ENCODE measurements at regions not wholly inside any gene's neighbourhood (a gene's known extent, or its start where the extent isn't known, plus 50 kb on each side); places are given as distances from the start of the nearest gene placed in this dataset.

DNA sequence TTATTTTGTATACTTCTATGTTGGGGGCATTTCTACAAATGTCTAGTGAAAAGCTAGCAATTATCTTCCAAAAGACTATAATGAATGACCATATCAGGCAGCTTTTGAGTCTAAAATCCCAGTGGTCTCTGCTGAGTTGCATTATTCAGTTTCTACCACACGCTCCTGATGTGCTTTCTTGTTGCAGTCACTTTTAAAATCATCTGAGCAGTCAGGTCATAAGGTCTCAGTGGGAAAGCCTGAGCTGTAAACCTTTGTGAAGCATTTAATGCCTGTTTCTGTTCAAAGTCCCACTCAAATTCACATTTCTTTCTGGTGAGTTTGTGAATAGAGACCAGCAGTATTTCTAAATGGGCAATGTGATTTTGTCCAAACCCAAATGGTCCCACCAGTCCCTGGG is 1681.5 kb downstream of the HACE1 start:
- no CpG with 5 or more reads among the region's 1 CpG for WGBS (ENCODE audit: insufficient coverage)
- ChIA-PET POLR2A (no interaction called here), CTCF (no interaction called here)
- no peaks in the 10 kb centered on the region for H3K9me3 ChIP-seq (ENCODE audit: control extremely low read depth in 1 of 5, control insufficient read depth in 4 of 5, insufficient read depth in 2 of 5, low read depth in 1 of 5, low read length in 4 of 5)
- DNase-seq, result no peak
- H3K4me1 ChIP-seq (ENCODE audit: control extremely low read depth in 1 of 4, control insufficient read depth in 4 of 4, insufficient read depth in 4 of 4, low read length in 3 of 4), result no peaks in the 10 kb centered on the region
- no peak overlapping the region for H3K4me3 ChIP-seq (ENCODE audit: control insufficient read depth in 1 of 7, extremely low read depth in 1 of 7, insufficient read depth in 4 of 7, low read depth in 2 of 7, low read length in 6 of 7)
- H3K27me3 ChIP-seq (replicated peaks in 2 of 5; ENCODE audit: control insufficient read depth in 4 of 5, insufficient read depth in 5 of 5, low read length in 4 of 5), result no peaks in the 10 kb centered on the region
- no peak overlapping the region for H3K27ac ChIP-seq (ENCODE audit: insufficient read depth in 1 of 2, low read depth in 1 of 2, low read length in 2 of 2, poor library complexity in 1 of 2, severe bottlenecking in 2 of 2)
- H3K36me3 ChIP-seq (ENCODE audit: control insufficient read depth in 4 of 4, insufficient read depth in 4 of 4, low read length in 3 of 4), result no peaks in the 10 kb centered on the region

DNA sequence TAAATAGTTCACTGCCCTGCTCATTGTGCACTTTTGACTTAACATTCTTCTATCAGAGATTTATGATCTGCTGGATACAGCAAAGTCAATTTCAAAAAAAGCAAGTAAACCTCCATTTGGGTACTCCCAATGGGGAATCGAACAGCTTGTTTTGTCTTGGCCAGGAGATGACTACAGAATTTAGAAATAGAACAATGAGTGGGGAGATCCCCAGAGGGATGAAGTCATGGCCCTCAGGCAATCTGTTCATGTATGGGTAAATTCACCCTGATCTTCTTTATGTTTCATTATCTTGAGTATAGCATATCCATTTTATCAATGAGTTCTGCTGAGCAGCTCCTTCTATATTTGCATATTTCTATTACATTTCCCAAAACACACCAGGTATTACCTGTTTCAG is 1681.9 kb downstream of the HACE1 start:
- Histone ChIP-seq H3K36me3 (ENCODE audit: control insufficient read depth in 4 of 4, insufficient read depth in 4 of 4, low read length in 3 of 4) (no peaks in the 10 kb centered on the region), H3K27ac (ENCODE audit: insufficient read depth in 1 of 2, low read depth in 1 of 2, low read length in 2 of 2, poor library complexity in 1 of 2, severe bottlenecking in 2 of 2) (no peak overlapping the region), H3K9me3 (ENCODE audit: control extremely low read depth in 1 of 5, control insufficient read depth in 4 of 5, insufficient read depth in 2 of 5, low read depth in 1 of 5, low read length in 4 of 5) (no peaks in the 10 kb centered on the region), H3K27me3 (replicated peaks in 2 of 5; ENCODE audit: control insufficient read depth in 4 of 5, insufficient read depth in 5 of 5, low read length in 4 of 5) (no peaks in the 10 kb centered on the region), H3K4me1 (ENCODE audit: control extremely low read depth in 1 of 4, control insufficient read depth in 4 of 4, insufficient read depth in 4 of 4, low read length in 3 of 4) (no peaks in the 10 kb centered on the region), H3K4me3 (ENCODE audit: control insufficient read depth in 1 of 7, extremely low read depth in 1 of 7, insufficient read depth in 4 of 7, low read depth in 2 of 7, low read length in 6 of 7) (no peak overlapping the region)
- WGBS (ENCODE audit: insufficient coverage), result 100% methylated on average over 1 of the region's 1 CpG
- no peak for DNase-seq
- ChIA-PET POLR2A (no interaction called here), CTCF (no interaction called here)

DNA sequence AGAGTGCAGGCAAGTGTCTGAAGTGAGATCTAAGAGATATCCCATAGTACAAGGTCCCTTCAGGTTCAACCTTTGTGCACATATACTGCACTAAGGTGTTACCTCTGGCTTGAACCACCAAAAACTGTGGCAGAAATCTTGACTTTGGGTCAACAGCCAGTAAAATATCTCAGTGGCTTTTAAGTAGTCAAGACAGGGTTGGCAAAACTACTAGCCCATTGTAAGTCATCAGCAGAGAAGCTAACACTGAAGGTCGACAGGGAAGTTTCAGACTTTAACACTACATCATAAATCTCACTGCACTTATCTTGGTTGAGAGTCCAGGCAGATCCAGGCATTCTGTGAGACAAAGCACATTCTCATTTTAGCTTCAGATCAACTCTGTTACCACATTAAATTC is 1684.7 kb downstream of the HACE1 start:
- H3K9me3 ChIP-seq (ENCODE audit: control extremely low read depth in 1 of 5, control insufficient read depth in 4 of 5, insufficient read depth in 2 of 5, low read depth in 1 of 5, low read length in 4 of 5), result no peaks in the 10 kb centered on the region
- ChIA-PET POLR2A (no interaction called here), CTCF (no interaction called here)
- no peaks in the 10 kb centered on the region for H3K36me3 ChIP-seq (ENCODE audit: control insufficient read depth in 4 of 4, insufficient read depth in 4 of 4, low read length in 3 of 4)
- H3K4me1 ChIP-seq (ENCODE audit: control extremely low read depth in 1 of 4, control insufficient read depth in 4 of 4, insufficient read depth in 4 of 4, low read length in 3 of 4), result no peaks in the 10 kb centered on the region
- H3K27me3 ChIP-seq (replicated peaks in 2 of 5; ENCODE audit: control insufficient read depth in 4 of 5, insufficient read depth in 5 of 5, low read length in 4 of 5), result no peaks in the 10 kb centered on the region
- H3K4me3 ChIP-seq (ENCODE audit: control insufficient read depth in 1 of 7, extremely low read depth in 1 of 7, insufficient read depth in 4 of 7, low read depth in 2 of 7, low read length in 6 of 7), result no peak overlapping the region
- no peak for DNase-seq
- H3K27ac ChIP-seq (ENCODE audit: insufficient read depth in 1 of 2, low read depth in 1 of 2, low read length in 2 of 2, poor library complexity in 1 of 2, severe bottlenecking in 2 of 2), result no peak overlapping the region
- WGBS (ENCODE audit: insufficient coverage), result 100% methylated on average over 1 of the region's 1 CpG

DNA sequence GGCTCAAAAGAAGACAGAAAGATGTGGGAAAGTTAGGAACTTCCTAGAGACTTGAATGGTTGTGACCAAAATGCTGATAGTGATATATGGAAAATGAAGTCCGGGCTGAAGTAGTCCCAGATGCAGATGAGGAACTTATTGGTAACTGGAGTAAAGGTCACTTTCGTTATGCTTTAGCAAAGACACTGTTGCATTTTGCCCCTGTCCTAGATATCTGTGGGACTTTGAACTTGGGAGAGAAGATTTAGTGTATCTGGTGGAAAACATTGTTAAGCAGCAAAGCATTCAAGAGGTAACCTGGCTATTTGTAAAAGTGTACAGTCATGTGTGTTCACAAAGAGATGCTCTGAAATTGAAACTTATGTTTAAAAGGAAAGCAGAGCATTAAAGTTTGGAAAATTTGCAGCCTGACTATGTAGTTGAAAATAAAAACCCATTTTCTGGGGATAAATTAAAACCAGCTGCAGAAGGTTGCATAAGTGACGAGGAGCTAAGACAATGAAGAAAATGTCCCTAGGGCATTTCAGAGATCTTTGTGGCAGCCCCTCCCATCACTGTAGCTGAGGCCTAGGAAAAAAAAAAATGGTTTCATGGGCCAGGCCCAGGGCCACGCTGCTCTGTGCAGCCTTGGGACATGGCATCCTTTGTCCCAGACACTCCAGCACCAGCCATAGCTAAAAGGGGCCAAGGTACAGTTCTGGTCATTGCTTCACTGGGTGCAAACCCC is 1692.2 kb downstream of the HACE1 start:
- Histone ChIP-seq H3K27me3 (replicated peaks in 2 of 5; ENCODE audit: control insufficient read depth in 4 of 5, insufficient read depth in 5 of 5, low read length in 4 of 5) (no peaks in the 10 kb centered on the region), H3K27ac (ENCODE audit: insufficient read depth in 1 of 2, low read depth in 1 of 2, low read length in 2 of 2, poor library complexity in 1 of 2, severe bottlenecking in 2 of 2) (no peak overlapping the region), H3K36me3 (ENCODE audit: control insufficient read depth in 4 of 4, insufficient read depth in 4 of 4, low read length in 3 of 4) (no peaks in the 10 kb centered on the region), H3K9me3 (ENCODE audit: control extremely low read depth in 1 of 5, control insufficient read depth in 4 of 5, insufficient read depth in 2 of 5, low read depth in 1 of 5, low read length in 4 of 5) (no peaks in the 10 kb centered on the region), H3K4me3 (ENCODE audit: control insufficient read depth in 1 of 7, extremely low read depth in 1 of 7, insufficient read depth in 4 of 7, low read depth in 2 of 7, low read length in 6 of 7) (no peak overlapping the region), H3K4me1 (ENCODE audit: control extremely low read depth in 1 of 4, control insufficient read depth in 4 of 4, insufficient read depth in 4 of 4, low read length in 3 of 4) (no peaks in the 10 kb centered on the region)
- DNase-seq, result no peak
- POLR2A ChIA-PET, result no interaction called here
- 88% methylated on average over 4 of the region's 4 CpGs for WGBS (ENCODE audit: insufficient coverage)
- CTCF ChIA-PET, result no interaction called here

DNA sequence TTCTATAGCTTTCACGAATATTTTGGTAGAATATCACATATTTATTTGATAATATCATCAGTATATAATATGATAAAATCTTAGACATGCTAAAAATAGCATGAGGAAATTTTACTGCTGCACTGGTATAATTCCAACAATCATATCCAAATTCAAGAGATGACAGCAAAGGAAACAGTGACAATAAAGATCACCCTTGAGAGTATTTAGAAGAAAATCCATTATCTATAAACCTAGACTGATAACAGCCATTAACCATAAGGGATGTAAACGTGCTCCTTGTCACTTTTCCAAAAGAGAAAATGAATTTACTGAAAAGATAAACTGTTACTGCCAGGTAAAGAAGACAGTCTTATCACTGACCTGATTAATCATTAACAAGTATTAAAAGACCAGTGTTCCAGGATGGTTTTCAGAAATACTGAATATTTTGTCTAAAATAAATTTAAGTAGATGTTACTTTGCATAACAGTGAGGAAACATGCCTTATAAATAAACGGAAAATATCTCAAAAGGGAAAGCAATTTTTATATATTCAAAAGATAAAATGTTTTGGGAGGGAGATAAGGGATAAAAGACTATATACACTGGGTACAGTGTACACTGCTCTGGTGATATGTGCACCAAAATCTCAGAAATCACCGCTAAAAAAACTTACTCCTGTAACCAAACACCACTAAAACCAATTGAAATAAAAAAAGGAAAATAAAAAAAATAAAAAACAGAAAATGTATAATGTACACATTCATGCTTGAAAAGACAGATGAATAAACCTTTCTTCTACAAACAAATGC is 1704.7 kb downstream of the HACE1 start:
- CTCF ChIA-PET, result no interaction called here
- Histone ChIP-seq H3K36me3 (ENCODE audit: control insufficient read depth in 4 of 4, insufficient read depth in 4 of 4, low read length in 3 of 4) (no peaks in the 10 kb centered on the region), H3K27me3 (replicated peaks in 2 of 5; ENCODE audit: control insufficient read depth in 4 of 5, insufficient read depth in 5 of 5, low read length in 4 of 5) (no peaks in the 10 kb centered on the region), H3K4me1 (ENCODE audit: control extremely low read depth in 1 of 4, control insufficient read depth in 4 of 4, insufficient read depth in 4 of 4, low read length in 3 of 4) (no peaks in the 10 kb centered on the region), H3K9me3 (ENCODE audit: control extremely low read depth in 1 of 5, control insufficient read depth in 4 of 5, insufficient read depth in 2 of 5, low read depth in 1 of 5, low read length in 4 of 5) (no peaks in the 10 kb centered on the region), H3K4me3 (ENCODE audit: control insufficient read depth in 1 of 7, extremely low read depth in 1 of 7, insufficient read depth in 4 of 7, low read depth in 2 of 7, low read length in 6 of 7) (no peak overlapping the region), H3K27ac (ENCODE audit: insufficient read depth in 1 of 2, low read depth in 1 of 2, low read length in 2 of 2, poor library complexity in 1 of 2, severe bottlenecking in 2 of 2) (no peak overlapping the region)
- POLR2A ChIA-PET, result no interaction called here
- DNase-seq, result no peak
- WGBS (ENCODE audit: insufficient coverage), result no CpG with 5 or more reads among the region's 4 CpGs

DNA sequence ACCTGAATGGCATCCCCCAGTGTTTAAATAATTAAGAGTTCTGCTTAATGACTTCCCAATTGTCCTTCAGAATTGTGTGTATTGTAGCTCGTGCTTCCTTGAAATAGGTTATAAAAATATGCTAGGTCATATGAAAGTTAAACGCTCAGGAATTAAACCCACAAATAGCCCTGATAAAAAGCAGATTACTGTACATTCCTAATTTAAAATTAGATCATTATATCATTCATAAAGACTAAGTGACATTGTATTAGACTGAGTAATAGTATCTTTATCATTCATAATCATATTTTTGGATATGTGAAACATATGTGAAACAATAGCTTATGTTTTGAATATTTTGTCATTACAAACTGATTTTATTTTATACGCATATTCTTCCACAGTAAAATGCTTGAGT is 1706.7 kb downstream of the HACE1 start:
- H3K4me1 ChIP-seq (ENCODE audit: control extremely low read depth in 1 of 4, control insufficient read depth in 4 of 4, insufficient read depth in 4 of 4, low read length in 3 of 4), result no peaks in the 10 kb centered on the region
- no peak overlapping the region for H3K27ac ChIP-seq (ENCODE audit: insufficient read depth in 1 of 2, low read depth in 1 of 2, low read length in 2 of 2, poor library complexity in 1 of 2, severe bottlenecking in 2 of 2)
- CTCF ChIA-PET, result no interaction called here
- H3K36me3 ChIP-seq (ENCODE audit: control insufficient read depth in 4 of 4, insufficient read depth in 4 of 4, low read length in 3 of 4), result no peaks in the 10 kb centered on the region
- WGBS (ENCODE audit: insufficient coverage), result no CpG with 5 or more reads among the region's 3 CpGs
- H3K27me3 ChIP-seq (replicated peaks in 2 of 5; ENCODE audit: control insufficient read depth in 4 of 5, insufficient read depth in 5 of 5, low read length in 4 of 5), result no peaks in the 10 kb centered on the region
- no peaks in the 10 kb centered on the region for H3K9me3 ChIP-seq (ENCODE audit: control extremely low read depth in 1 of 5, control insufficient read depth in 4 of 5, insufficient read depth in 2 of 5, low read depth in 1 of 5, low read length in 4 of 5)
- no peak overlapping the region for H3K4me3 ChIP-seq (ENCODE audit: control insufficient read depth in 1 of 7, extremely low read depth in 1 of 7, insufficient read depth in 4 of 7, low read depth in 2 of 7, low read length in 6 of 7)
- DNase-seq, result no peak
- POLR2A ChIA-PET, result no interaction called here

DNA sequence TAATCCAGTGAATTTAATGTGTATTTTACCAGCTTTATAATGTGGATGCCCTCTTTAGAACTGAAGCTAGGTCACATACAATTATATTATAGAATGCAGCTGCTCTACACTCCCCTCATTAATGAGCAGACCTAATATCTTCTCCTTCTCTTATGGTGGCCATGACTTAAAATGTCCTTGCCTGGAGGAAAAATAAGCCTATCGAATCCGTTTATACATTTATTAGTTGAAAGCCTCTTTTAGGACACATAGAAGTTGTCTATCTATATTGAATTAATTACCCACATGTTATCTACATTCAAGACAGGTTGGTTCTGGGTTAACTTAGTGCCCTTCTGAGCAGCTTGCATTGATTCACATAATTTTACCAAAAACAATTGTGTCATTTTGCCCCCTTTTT is 1716.8 kb downstream of the HACE1 start:
- WGBS (ENCODE audit: insufficient coverage), result no CpG with 5 or more reads among the region's 2 CpGs
- Histone ChIP-seq H3K4me3 (ENCODE audit: control insufficient read depth in 1 of 7, extremely low read depth in 1 of 7, insufficient read depth in 4 of 7, low read depth in 2 of 7, low read length in 6 of 7) (no peak overlapping the region), H3K27me3 (replicated peaks in 2 of 5; ENCODE audit: control insufficient read depth in 4 of 5, insufficient read depth in 5 of 5, low read length in 4 of 5) (no peaks in the 10 kb centered on the region), H3K9me3 (ENCODE audit: control extremely low read depth in 1 of 5, control insufficient read depth in 4 of 5, insufficient read depth in 2 of 5, low read depth in 1 of 5, low read length in 4 of 5) (no peaks in the 10 kb centered on the region), H3K4me1 (ENCODE audit: control extremely low read depth in 1 of 4, control insufficient read depth in 4 of 4, insufficient read depth in 4 of 4, low read length in 3 of 4) (no peaks in the 10 kb centered on the region), H3K27ac (ENCODE audit: insufficient read depth in 1 of 2, low read depth in 1 of 2, low read length in 2 of 2, poor library complexity in 1 of 2, severe bottlenecking in 2 of 2) (no peak overlapping the region), H3K36me3 (ENCODE audit: control insufficient read depth in 4 of 4, insufficient read depth in 4 of 4, low read length in 3 of 4) (no peaks in the 10 kb centered on the region)
- no peak for DNase-seq
- POLR2A ChIA-PET, result no interaction called here
- CTCF ChIA-PET, result no interaction called here
